Esophagus muscularis mucosa (tissue), 4 donors: ENCODE measurements at regions not wholly inside any gene's neighbourhood (a gene's known extent, or its start where the extent isn't known, plus 50 kb on each side); places are given as distances from the start of the nearest gene placed in this dataset.
A peak's percentile ranks its signal among the peaks of the same experiment; 100 is the strongest.
"Not testable (repeated sequence)": the region's sequence is repeated elsewhere in the genome, so short reads cannot be mapped to it uniquely, and the experiment has no call there.

Source experiments
- DNase-seq: peaks from one replicate; pipeline ENCODE4 v3.0.0-alpha.2; 2017; ENCODE audit errors: extremely low spot score
- H3K27ac ChIP-seq, 4 donors: fragments of 200-600 bp; sonication (generic); replicated peaks in 1 of 4; 1 replicate in 3 of 4; 2 replicates in 1 of 4; pipeline ENCODE4 v1.5.1; 2016 to 2019; ENCODE audit warnings: mild to moderate bottlenecking in 1 of 4
- H3K27me3 ChIP-seq, 4 donors: fragments of 200-600 bp; sonication (generic); one replicate each; pipeline versions ENCODE4 v1.5.1 to v1.6.0; 2016 to 2019
- H3K36me3 ChIP-seq, 4 donors: fragments of 200-600 bp; sonication (generic); one replicate each; pipeline ENCODE4 v1.5.1; 2016 to 2019
- H3K4me1 ChIP-seq, 4 donors: fragments of 200-600 bp; sonication (generic); one replicate each; pipeline ENCODE4 v1.5.1; 2016 to 2019
- H3K4me3 ChIP-seq, 4 donors: fragments of 200-600 bp; sonication (generic); 1 replicate in 2 of 4; 2 replicates in 2 of 4; pipeline ENCODE4 v1.5.1; 2016 to 2019; ENCODE audit warnings: mild to moderate bottlenecking in 4 of 4, moderate library complexity in 1 of 4
- H3K9me3 ChIP-seq, 4 donors: fragments of 200-600 bp; sonication (generic); 1 replicate in 3 of 4; 2 replicates in 1 of 4; pipeline ENCODE4 v1.5.1; 2016 to 2019
- CTCF ChIP-seq, 3 experiments: fragments of 200-600 bp in 2 of 3; fragments of 450-650 bp in 1 of 3; sonication (generic) in 2 of 3; IDR thresholded peaks; one replicate each; pipeline ENCODE4 v1.5.1; 2017 to 2019; ENCODE audit warnings: antibody characterized with exemption in 3 of 3, mild to moderate bottlenecking in 2 of 3, moderate library complexity in 1 of 3
- EP300 ChIP-seq: sonication (generic); formaldehyde crosslinking; IDR thresholded peaks from one replicate; pipeline ENCODE4 v1.6.1; 2017; ENCODE audit warnings: antibody characterized with exemption
- POLR2A ChIP-seq: fragments of 450-650 bp; IDR thresholded peaks from one replicate; pipeline ENCODE4 v1.6.1; 2017; ENCODE audit warnings: antibody characterized with exemption, moderate library complexity, mild to moderate bottlenecking, low read depth
- POLR2AphosphoS5 ChIP-seq, 2 donors: sonication (generic); formaldehyde crosslinking; IDR thresholded peaks; one replicate each; pipeline ENCODE4 v1.6.1; 2017; ENCODE audit warnings: antibody characterized with exemption in 2 of 2
- WGBS: methylation state at CpG from one replicate; pipeline ENCODE4 v1.1.5; 2018; 5-methylcytosine and 5-hydroxymethylcytosine counted together
- intact Hi-C: fragments of 100-400 bp; cut with DNase I; formaldehyde crosslinking; loops from one replicate; pipeline ENCODE4 v1.15.1; 2023

GRCh38 chr2:128416806-128417205, 98.1 kb upstream of the HS6ST1 start:
- H3K27ac ChIP-seq, result no peak overlapping the region
- peak; percentile 68 for DNase-seq
- H3K9me3 ChIP-seq, result peaks cover 0 to 4% (median under 1%) of the 10 kb centered on the region in 4 donors
- H3K27me3 ChIP-seq, result no peaks in the 10 kb centered on the region
- WGBS, result 65% methylated on average over 3 of the region's 3 CpGs
- TF ChIP-seq POLR2AphosphoS5 (IDR thresholded peaks at IDR 0.05) (no peak), POLR2A (no peak), CTCF (IDR thresholded peaks at IDR 0.05) (no peak), EP300 (no peak)
- no peak overlapping the region for H3K4me3 ChIP-seq
- no peaks in the 10 kb centered on the region for H3K4me1 ChIP-seq
- no peaks in the 10 kb centered on the region for H3K36me3 ChIP-seq
- intact Hi-C loops, result no loop called here

GRCh38 chr2:128417264-128417663, 98.6 kb upstream of the HS6ST1 start:
- DNase-seq, H3K27ac ChIP-seq, H3K36me3 ChIP-seq, H3K4me3 ChIP-seq, H3K4me1 ChIP-seq, intact Hi-C loops, H3K27me3 ChIP-seq, H3K9me3 ChIP-seq: not testable (repeated sequence)
- WGBS, result 96% methylated on average over 11 of the region's 11 CpGs

DNA sequence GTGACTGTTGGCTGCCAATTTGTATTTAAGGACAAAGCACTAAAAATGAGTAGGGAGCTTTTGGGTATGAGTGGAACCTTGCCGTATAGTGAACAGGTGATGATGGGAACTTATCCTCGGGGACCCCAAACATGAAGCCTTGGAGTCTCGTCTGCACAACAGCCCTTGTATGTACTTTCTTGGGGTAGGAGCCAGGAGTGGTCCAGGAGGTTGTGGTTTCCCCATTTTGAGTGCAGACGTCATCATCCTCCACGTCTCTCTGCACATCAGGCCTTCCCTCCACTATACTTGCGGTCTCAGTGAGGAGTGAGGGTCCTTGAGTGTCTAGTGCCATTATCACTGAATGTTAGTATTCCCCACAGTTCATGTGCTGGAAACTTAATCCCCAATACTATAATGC, 101.5 kb upstream of the HS6ST1 start:
- Histone ChIP-seq H3K36me3 (no peaks in the 10 kb centered on the region), H3K4me3 (no peak overlapping the region), H3K27me3 (no peaks in the 10 kb centered on the region), H3K4me1 (peaks cover 0 to 6% (median under 1%) of the 10 kb centered on the region in 4 donors), H3K9me3 (peaks cover 0 to 19% (median 9%) of the 10 kb centered on the region in 4 donors), H3K27ac (no peak overlapping the region)
- 94% methylated on average over 6 of the region's 6 CpGs for WGBS
- intact Hi-C loops, result no loop called here
- peak; percentile 81 for DNase-seq
- TF ChIP-seq CTCF (IDR thresholded peaks at IDR 0.05), result no peak
- no peak for TF ChIP-seq POLR2AphosphoS5 (IDR thresholded peaks at IDR 0.05)
- no peak for TF ChIP-seq POLR2A
- no peak for TF ChIP-seq EP300

GRCh38 chr2:128420776-128421175, 102.1 kb upstream of the HS6ST1 start:
- WGBS, result 79% methylated on average over 4 of the region's 4 CpGs
- peak; percentile 57 for DNase-seq
- intact Hi-C loops, result no loop called here

DNA sequence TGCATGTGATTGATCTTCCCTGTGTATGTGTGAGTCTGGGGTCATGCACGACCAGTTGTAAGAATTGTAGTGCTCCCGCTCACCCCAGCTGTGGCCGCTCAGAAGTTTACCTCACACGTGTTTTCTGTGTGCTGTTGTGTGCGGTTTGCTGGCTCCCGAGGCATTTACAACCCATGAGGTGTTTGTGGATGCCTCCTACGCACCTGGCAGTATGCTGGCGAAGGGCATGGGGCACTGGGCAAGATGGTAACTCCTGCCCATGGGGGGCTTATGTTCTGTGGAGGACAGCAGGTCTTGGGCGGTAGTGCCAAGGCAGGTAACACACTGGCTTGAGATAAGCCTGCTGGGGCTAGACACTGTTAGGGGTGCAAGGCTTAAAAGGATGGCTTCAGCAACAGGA, 102.6 kb upstream of the HS6ST1 start:
- Histone ChIP-seq H3K4me3 (no peak overlapping the region), H3K27me3 (no peaks in the 10 kb centered on the region), H3K9me3 (peaks cover 0 to 19% (median 9%) of the 10 kb centered on the region in 4 donors), H3K27ac (no peak overlapping the region), H3K4me1 (peaks cover 0 to 13% (median 8%) of the 10 kb centered on the region in 4 donors), H3K36me3 (no peaks in the 10 kb centered on the region)
- intact Hi-C loops, result no loop called here
- TF ChIP-seq CTCF (IDR thresholded peaks at IDR 0.05) (no peak), POLR2AphosphoS5 (IDR thresholded peaks at IDR 0.05) (no peak), POLR2A (no peak), EP300 (no peak)
- peak; percentile 74 for DNase-seq
- 90% methylated on average over 8 of the region's 9 CpGs for WGBS

More at GRCh38 chr2:128420776-128421175, 102.1 kb upstream of the HS6ST1 start:
- H3K4me1 ChIP-seq, result peaks cover 0 to 8% (median 3%) of the 10 kb centered on the region in 4 donors
- H3K36me3 ChIP-seq, result no peaks in the 10 kb centered on the region
- H3K27ac ChIP-seq, result no peak overlapping the region
- TF ChIP-seq CTCF (IDR thresholded peaks at IDR 0.05), result no peak
- H3K9me3 ChIP-seq, result peaks cover 0 to 19% (median 9%) of the 10 kb centered on the region in 4 donors
- H3K4me3 ChIP-seq, result no peak overlapping the region
- H3K27me3 ChIP-seq, result no peaks in the 10 kb centered on the region
